Left lung (tissue), 4 donors: ENCODE measurements at regions not wholly inside any gene's neighbourhood (a gene's known extent, or its start where the extent isn't known, plus 50 kb on each side); places are given as distances from the start of the nearest gene placed in this dataset.

Source experiments
- ATAC-seq: fragments of 200-7000 bp; cut with Tn5 transposase; one replicate; pipeline ENCODE4 v1.9.1; 2020; ENCODE audit warnings: moderate library complexity
- DNase-seq, 4 donors: peaks; one replicate each; pipeline ENCODE4 v3.0.0-alpha.2; 2013 to 2020
- H3K27ac ChIP-seq, 2 donors: fragments of 200-600 bp; sonication (generic) in 1 of 2; one replicate each; pipeline versions ENCODE4 v1.5.0 to v1.8.0; 2020 to 2021
- H3K27me3 ChIP-seq, 2 donors: fragments of 200-600 bp; sonication (generic) in 1 of 2; one replicate each; pipeline versions ENCODE4 v1.5.0 to v1.8.0; 2020 to 2021
- H3K36me3 ChIP-seq, 2 donors: fragments of 200-600 bp; sonication (generic) in 1 of 2; one replicate each; pipeline versions ENCODE4 v1.5.0 to v1.8.0; 2020 to 2021
- H3K4me1 ChIP-seq, 2 donors: fragments of 200-600 bp; one replicate each; pipeline ENCODE4 v1.8.0; 2021
- H3K4me3 ChIP-seq, 2 donors: fragments of 200-600 bp; sonication (generic) in 1 of 2; one replicate each; pipeline versions ENCODE4 v1.5.0 to v1.8.0; 2020 to 2021; ENCODE audit warnings: mild to moderate bottlenecking in 1 of 2
- H3K9me3 ChIP-seq, 2 donors: fragments of 200-600 bp; sonication (generic) in 1 of 2; one replicate each; pipeline versions ENCODE4 v1.5.0 to v1.8.0; 2020 to 2021
- intact Hi-C, 2 donors: fragments of 100-400 bp; cut with DNase I; formaldehyde crosslinking; loops; one replicate each; pipeline versions ENCODE4 v1.11.2 to v1.14.2; 2022
- TF ChIP-seq, protein P1 (sequence below), 2 donors: fragments of 200-600 bp; sonication (generic) in 1 of 2; IDR thresholded peaks; one replicate each; pipeline versions ENCODE4 v1.5.0 to v1.8.0; 2021; ENCODE audit warnings: antibody characterized with exemption in 2 of 2
- donor health status: DM: no; HTN: yes; CAD: no.
- donor health status: DM: no; HTN: no; CAD: no.

DNA sequence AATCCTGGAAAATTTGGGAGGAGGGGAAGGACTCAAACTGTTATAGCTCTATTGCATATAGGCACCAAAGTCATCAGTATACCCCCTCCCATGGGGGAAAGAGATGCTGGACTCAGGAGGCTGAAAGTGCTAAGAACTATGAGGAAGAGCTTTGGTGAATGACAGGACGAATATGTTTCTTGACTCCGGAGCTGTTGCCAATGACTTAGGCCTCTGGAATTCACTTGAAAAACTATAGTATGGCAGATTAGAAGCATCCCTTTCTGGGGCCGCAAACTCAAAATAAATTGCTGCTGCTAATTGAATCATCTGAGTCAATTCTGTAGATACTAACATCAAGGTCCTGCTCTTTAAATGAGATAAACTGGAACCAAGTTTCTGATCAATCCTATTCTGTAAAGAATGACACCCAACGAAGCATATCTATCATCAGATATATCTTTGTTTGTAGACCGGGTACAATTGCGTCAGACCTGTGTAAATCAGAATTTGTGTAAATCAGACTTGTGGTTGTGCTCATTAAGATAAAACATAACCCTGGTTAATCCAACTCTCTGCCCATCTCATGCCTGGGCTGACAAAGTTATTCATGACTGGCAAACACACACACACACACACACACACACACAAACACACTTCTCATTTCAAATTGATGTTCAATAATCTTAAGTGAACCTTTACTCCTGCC is 1793.8 kb upstream of the PCDH20 start:
- H3K27me3 ChIP-seq = no peaks in the 10 kb centered on the region
- H3K4me3 ChIP-seq = no peak overlapping the region
- intact Hi-C loops = no loop called here
- no peak overlapping the region for H3K27ac ChIP-seq
- no peaks in the 10 kb centered on the region for H3K9me3 ChIP-seq
- ATAC-seq (no peak), DNase-seq (no peak)
- H3K4me1 ChIP-seq = no peaks in the 10 kb centered on the region
- H3K36me3 ChIP-seq = no peaks in the 10 kb centered on the region
- TF ChIP-seq, protein P1, sequence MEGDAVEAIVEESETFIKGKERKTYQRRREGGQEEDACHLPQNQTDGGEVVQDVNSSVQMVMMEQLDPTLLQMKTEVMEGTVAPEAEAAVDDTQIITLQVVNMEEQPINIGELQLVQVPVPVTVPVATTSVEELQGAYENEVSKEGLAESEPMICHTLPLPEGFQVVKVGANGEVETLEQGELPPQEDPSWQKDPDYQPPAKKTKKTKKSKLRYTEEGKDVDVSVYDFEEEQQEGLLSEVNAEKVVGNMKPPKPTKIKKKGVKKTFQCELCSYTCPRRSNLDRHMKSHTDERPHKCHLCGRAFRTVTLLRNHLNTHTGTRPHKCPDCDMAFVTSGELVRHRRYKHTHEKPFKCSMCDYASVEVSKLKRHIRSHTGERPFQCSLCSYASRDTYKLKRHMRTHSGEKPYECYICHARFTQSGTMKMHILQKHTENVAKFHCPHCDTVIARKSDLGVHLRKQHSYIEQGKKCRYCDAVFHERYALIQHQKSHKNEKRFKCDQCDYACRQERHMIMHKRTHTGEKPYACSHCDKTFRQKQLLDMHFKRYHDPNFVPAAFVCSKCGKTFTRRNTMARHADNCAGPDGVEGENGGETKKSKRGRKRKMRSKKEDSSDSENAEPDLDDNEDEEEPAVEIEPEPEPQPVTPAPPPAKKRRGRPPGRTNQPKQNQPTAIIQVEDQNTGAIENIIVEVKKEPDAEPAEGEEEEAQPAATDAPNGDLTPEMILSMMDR (IDR thresholded peaks at IDR 0.05) = no peak

DNA sequence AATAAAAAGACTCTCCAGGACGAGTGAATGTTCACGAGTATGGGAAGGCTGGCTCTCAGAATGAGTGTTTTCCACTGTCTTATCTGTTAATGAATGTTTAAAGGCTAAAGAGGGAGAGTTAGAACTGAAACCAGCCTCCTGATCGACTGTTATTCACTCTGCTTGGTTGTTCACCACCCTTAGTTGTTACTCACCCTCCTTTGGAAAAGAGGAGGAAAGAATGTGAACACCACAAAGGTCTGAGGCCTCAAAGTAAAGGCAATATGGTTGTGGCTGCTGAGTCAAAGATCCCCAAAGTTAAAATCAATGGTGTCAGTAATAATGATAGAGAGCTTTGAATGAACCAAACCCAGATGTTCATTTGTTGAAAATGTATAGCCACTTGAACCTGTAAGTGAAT is 1793.2 kb upstream of the PCDH20 start:
- Histone ChIP-seq H3K4me3 (no peak overlapping the region), H3K4me1 (no peaks in the 10 kb centered on the region), H3K36me3 (no peaks in the 10 kb centered on the region), H3K27ac (no peak overlapping the region), H3K27me3 (no peaks in the 10 kb centered on the region), H3K9me3 (no peaks in the 10 kb centered on the region)
- TF ChIP-seq, protein P1 (IDR thresholded peaks at IDR 0.05) = no peak
- intact Hi-C loops = no loop called here
- ATAC-seq = no peak
- DNase-seq = no peak

DNA sequence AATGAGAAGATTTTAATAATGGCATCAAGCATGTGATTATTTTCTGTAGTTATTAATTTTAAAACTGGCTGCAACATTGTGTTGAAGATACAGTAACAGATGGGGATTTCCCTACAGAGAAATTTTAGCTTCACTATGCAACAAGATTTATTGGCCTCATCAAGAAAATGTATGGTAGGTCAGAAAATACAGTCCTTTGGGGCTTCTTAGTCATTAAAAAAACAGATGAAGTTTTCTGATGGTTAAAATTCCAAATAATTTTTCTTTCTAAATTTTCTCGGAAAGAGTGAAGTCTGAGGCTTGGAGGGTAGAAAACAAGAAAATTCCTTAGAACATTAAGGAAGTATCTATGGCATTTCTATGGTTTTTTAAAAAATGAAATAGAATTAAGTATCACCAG is 1790.8 kb upstream of the PCDH20 start:
- TF ChIP-seq, protein P1 (IDR thresholded peaks at IDR 0.05) = no peak
- ATAC-seq (no peak), DNase-seq (no peak)
- Histone ChIP-seq H3K27ac (no peak overlapping the region), H3K9me3 (no peaks in the 10 kb centered on the region), H3K4me3 (no peak overlapping the region), H3K27me3 (no peaks in the 10 kb centered on the region), H3K36me3 (no peaks in the 10 kb centered on the region), H3K4me1 (no peaks in the 10 kb centered on the region)
- intact Hi-C loops = no loop called here

DNA sequence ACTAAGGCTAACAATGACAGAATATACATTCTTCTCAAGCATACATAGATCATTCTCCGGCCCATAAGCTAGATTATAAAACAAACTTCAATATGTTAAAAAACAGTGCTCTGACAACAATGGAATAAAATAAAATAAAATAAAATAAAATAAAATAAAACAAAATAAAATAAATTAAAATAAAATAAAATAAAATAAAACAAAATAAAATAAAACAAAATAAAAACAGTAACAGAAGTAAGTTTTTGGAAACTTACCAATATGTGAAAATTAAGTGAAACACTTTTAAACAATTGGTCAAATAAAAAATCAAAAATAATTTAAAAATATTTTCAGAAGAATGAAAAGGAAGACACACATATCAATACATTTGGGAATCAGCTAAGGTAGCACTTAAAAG is 1785.8 kb upstream of the PCDH20 start:
- Histone ChIP-seq H3K27me3 (no peaks in the 10 kb centered on the region), H3K4me1 (no peaks in the 10 kb centered on the region), H3K9me3 (peaks cover 0 to 2% of the 10 kb centered on the region in 2 donors), H3K27ac (no peak overlapping the region), H3K36me3 (no peaks in the 10 kb centered on the region), H3K4me3 (no peak overlapping the region)
- TF ChIP-seq, protein P1 (IDR thresholded peaks at IDR 0.05) = no peak
- DNase-seq (no peak), ATAC-seq (no peak)
- intact Hi-C loops = no loop called here

DNA sequence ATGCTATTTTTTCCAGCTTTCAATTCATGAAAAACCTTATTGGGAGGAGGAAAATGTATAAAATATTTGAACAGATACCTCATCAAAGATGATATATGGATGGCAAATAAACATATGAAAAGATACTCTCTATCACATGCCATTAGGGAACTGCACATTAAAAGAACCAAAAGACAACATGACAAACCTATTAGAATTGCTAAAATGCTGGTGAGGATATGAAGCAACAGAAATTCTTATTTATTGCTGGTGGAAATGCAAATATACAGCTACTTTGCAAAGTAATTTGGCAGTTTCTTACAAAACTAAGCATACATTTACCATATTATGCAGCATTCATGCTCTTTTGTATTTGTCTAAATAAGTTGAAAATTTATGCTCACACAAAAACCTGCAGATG is 1783.9 kb upstream of the PCDH20 start:
- Histone ChIP-seq H3K4me3 (no peak overlapping the region), H3K36me3 (no peaks in the 10 kb centered on the region), H3K27ac (no peak overlapping the region), H3K27me3 (no peaks in the 10 kb centered on the region), H3K9me3 (peaks cover 0 to 2% of the 10 kb centered on the region in 2 donors), H3K4me1 (no peaks in the 10 kb centered on the region)
- TF ChIP-seq, protein P1 (IDR thresholded peaks at IDR 0.05) = no peak
- intact Hi-C loops = no loop called here
- DNase-seq = no peak
- no peak for ATAC-seq
